Right forelimb (tissue), 1 donor: ENCODE measurements at regions not wholly inside any gene's neighbourhood (a gene's known extent, or its start where the extent isn't known, plus 50 kb on each side); places are given as distances from the start of the nearest gene placed in this dataset.

ENCODE experiments used
- DNase-seq: peaks from one replicate; pipeline ENCODE4 v3.0.0-alpha.2; 2018

GRCh38 chr11:45471266-45471665, 185.1 kb upstream of the SYT13 start:
- no peak for DNase-seq

GRCh38 chr11:45470794-45471167, 184.6 kb upstream of the SYT13 start:
- DNase-seq = no peak

- DNase-seq = no peak
These were observed 184.1 kb upstream of the SYT13 start for GRCh38 chr11:45470151-45470793.

- peak; percentile 58 for DNase-seq
These were observed 182.2 kb upstream of the SYT13 start for GRCh38 chr11:45468267-45468856.

- no peak for DNase-seq
These were observed 177.4 kb upstream of the SYT13 start for GRCh38 chr11:45463541-45463940.

- DNase-seq = no peak
These were observed 175.4 kb upstream of the SYT13 start for GRCh38 chr11:45461514-45461913.

- DNase-seq = no peak
These were observed 173.3 kb upstream of the SYT13 start for GRCh38 chr11:45459491-45459890.

- DNase-seq = no peak
These were observed 172.1 kb upstream of the SYT13 start for GRCh38 chr11:45458269-45458668.

GRCh38 chr11:45457649-45458048, 171.5 kb upstream of the SYT13 start:
- DNase-seq = no peak

GRCh38 chr11:45456686-45457085, 170.5 kb upstream of the SYT13 start:
- DNase-seq = no peak

- no peak for DNase-seq
These were observed 169.4 kb upstream of the SYT13 start for GRCh38 chr11:45455536-45455935.

GRCh38 chr11:45454917-45455401, 168.8 kb upstream of the SYT13 start:
- no peak for DNase-seq

GRCh38 chr11:45453721-45454120, 167.6 kb upstream of the SYT13 start:
- no peak for DNase-seq

GRCh38 chr11:45451766-45452440, 165.8 kb upstream of the SYT13 start:
- DNase-seq = no peak

GRCh38 chr11:45450189-45450588, 164.0 kb upstream of the SYT13 start:
- no peak for DNase-seq

GRCh38 chr11:45449036-45449601, 163.0 kb upstream of the SYT13 start:
- no peak for DNase-seq

- DNase-seq = no peak
These were observed 162.4 kb upstream of the SYT13 start for GRCh38 chr11:45448561-45448960.

GRCh38 chr11:45446998-45447397, 160.9 kb upstream of the SYT13 start:
- no peak for DNase-seq

- no peak for DNase-seq
These were observed 160.3 kb upstream of the SYT13 start for GRCh38 chr11:45446434-45446833.

GRCh38 chr11:45444796-45445195, 158.7 kb upstream of the SYT13 start:
- no peak for DNase-seq

- DNase-seq = no peak
These were observed 154.0 kb upstream of the SYT13 start for GRCh38 chr11:45440111-45440510.

GRCh38 chr11:45436966-45437365, 150.8 kb upstream of the SYT13 start:
- DNase-seq = no peak

- no peak for DNase-seq
These were observed 150.0 kb upstream of the SYT13 start for GRCh38 chr11:45436118-45436517.

GRCh38 chr11:45435706-45436105, 149.6 kb upstream of the SYT13 start:
- no peak for DNase-seq
